ENCODE measurements at regions not wholly inside any gene's neighbourhood (a gene's known extent, or its start where the extent isn't known, plus 50 kb on each side); places are given as distances from the start of the nearest gene placed in this dataset.

DNA sequence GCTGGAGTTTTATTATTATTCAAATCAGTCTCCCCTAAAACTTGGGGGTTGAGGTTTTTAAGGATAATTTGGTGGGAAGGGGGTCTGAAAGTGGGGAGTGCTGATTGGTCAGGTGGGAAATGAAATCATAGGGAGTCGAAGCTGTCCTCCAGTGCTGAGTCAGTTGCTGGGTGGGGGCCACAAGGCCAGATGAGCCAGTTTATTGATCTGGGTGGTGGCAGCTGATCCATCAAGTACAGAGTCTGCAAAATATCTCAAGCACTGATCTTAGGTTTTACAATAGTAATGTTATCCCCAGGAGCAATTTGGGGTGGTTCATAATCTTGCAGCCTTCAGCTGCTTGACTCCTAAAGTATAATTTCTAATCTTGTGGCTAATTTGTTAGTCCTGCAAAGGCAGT lies 146.0 kb upstream of the SPACA1 start:
- no peaks in the 10 kb centered on the region for H3K27me3 ChIP-seq (ENCODE audit: control insufficient read depth in 5 of 5, insufficient read depth in 4 of 5, low read length in 5 of 5)
- H3K9ac ChIP-seq (ENCODE audit: low read length in 5 of 5), result no peak overlapping the region
- no peaks in the 10 kb centered on the region for H3K36me3 ChIP-seq (ENCODE audit: control insufficient read depth in 5 of 5, insufficient read depth in 5 of 5, low read length in 5 of 5)
- no peaks in the 10 kb centered on the region for H3K4me1 ChIP-seq (ENCODE audit: control insufficient read depth in 5 of 5, insufficient read depth in 5 of 5, low read length in 5 of 5)
- H3K4me3 ChIP-seq (ENCODE audit: low read depth in 1 of 5, low read length in 5 of 5), result no peak overlapping the region
- H3K9me3 ChIP-seq (ENCODE audit: control insufficient read depth in 5 of 5, low read length in 5 of 5), result no peaks in the 10 kb centered on the region
- no peak overlapping the region for H3K27ac ChIP-seq (ENCODE audit: low read depth, low read length)

DNA sequence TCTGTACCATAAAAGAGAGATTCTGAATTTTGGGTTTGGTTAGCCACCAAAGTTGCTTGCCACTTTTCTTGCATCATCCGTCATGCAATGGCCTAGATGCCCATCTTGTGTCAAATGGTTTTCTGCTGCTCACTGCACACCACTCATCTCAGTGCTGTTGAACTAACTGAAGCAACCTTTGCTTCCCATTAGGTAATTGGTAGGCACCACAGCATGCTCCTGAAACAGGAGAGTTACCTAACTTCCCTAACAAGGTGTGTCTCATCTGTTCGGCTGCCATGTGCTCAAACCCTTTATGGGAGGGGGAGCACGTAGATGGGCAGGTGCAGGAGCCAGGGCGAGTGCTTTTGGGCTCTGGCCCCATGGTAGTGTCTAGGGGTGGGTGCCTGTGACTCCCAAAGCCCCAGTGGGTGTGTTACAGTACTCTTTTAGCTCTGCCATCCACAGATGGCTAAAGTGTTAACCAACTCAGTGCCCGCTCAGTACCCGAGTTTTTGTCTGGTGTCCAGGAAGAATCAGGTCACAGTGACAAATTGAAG lies 147.4 kb upstream of the SPACA1 start:
- no peaks in the 10 kb centered on the region for H3K27me3 ChIP-seq (ENCODE audit: control insufficient read depth in 5 of 5, insufficient read depth in 4 of 5, low read length in 5 of 5)
- no peak overlapping the region for H3K9ac ChIP-seq (ENCODE audit: low read length in 5 of 5)
- H3K27ac ChIP-seq (ENCODE audit: low read depth, low read length), result no peak overlapping the region
- no peak overlapping the region for H3K4me3 ChIP-seq (ENCODE audit: low read depth in 1 of 5, low read length in 5 of 5)
- H3K36me3 ChIP-seq (ENCODE audit: control insufficient read depth in 5 of 5, insufficient read depth in 5 of 5, low read length in 5 of 5), result no peaks in the 10 kb centered on the region
- no peaks in the 10 kb centered on the region for H3K9me3 ChIP-seq (ENCODE audit: control insufficient read depth in 5 of 5, low read length in 5 of 5)
- no peaks in the 10 kb centered on the region for H3K4me1 ChIP-seq (ENCODE audit: control insufficient read depth in 5 of 5, insufficient read depth in 5 of 5, low read length in 5 of 5)

DNA sequence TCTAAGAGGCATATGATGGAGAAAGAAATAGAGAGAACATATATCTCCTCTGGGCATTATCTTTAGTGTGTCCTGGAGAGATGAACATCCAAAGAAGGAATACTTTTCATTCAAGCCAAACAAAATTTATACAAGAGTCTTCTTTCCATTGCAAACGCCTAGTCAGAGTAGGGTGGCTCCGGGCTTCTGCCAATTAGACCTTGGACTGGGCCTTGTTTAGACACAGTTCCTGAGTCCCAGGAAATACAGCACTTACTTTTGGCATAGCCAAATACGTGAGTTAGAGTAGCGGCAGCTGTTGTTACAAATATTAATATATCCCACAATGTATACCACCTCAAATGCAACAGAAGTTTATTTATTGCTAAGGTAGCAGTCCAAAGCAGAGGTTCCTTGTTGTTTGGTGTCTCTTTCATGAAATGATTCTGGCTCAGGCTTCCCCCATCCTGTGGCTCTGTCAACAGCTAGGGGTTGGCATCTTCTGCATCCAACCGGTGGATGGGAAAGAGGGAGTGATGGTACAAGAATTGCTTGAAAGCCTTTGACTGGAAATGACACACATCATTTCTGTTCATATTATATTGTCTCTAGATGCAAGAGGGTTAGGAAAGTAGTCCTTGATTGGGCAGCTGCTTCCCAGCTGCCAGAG lies 148.0 kb upstream of the SPACA1 start:
- H3K36me3 ChIP-seq (ENCODE audit: control insufficient read depth in 5 of 5, insufficient read depth in 5 of 5, low read length in 5 of 5), result no peaks in the 10 kb centered on the region
- H3K4me3 ChIP-seq (ENCODE audit: low read depth in 1 of 5, low read length in 5 of 5), result no peak overlapping the region
- H3K27ac ChIP-seq (ENCODE audit: low read depth, low read length), result no peak overlapping the region
- no peaks in the 10 kb centered on the region for H3K27me3 ChIP-seq (ENCODE audit: control insufficient read depth in 5 of 5, insufficient read depth in 4 of 5, low read length in 5 of 5)
- no peaks in the 10 kb centered on the region for H3K4me1 ChIP-seq (ENCODE audit: control insufficient read depth in 5 of 5, insufficient read depth in 5 of 5, low read length in 5 of 5)
- no peak overlapping the region for H3K9ac ChIP-seq (ENCODE audit: low read length in 5 of 5)
- H3K9me3 ChIP-seq (ENCODE audit: control insufficient read depth in 5 of 5, low read length in 5 of 5), result no peaks in the 10 kb centered on the region

DNA sequence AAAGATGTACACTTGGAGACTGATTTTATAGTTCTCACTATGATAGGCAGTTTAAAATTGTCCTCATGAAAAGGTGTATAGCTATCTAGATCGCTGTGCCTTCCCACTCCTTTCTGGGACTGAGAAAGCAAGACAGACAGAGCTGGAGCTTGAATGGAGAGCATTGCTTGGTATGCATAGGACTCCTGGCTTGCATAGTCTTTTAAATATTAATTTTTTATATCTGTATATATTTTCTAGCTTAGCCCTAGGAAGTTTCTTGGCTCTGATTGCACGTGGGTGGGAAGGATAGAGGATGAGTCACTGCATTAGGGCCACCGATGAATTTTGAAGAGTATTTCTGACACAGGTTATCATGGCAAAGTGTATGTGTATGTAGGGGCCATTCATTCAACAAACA lies 150.0 kb upstream of the SPACA1 start:
- H3K27me3 ChIP-seq (ENCODE audit: control insufficient read depth in 5 of 5, insufficient read depth in 4 of 5, low read length in 5 of 5), result no peaks in the 10 kb centered on the region
- no peaks in the 10 kb centered on the region for H3K36me3 ChIP-seq (ENCODE audit: control insufficient read depth in 5 of 5, insufficient read depth in 5 of 5, low read length in 5 of 5)
- no peak overlapping the region for H3K4me3 ChIP-seq (ENCODE audit: low read depth in 1 of 5, low read length in 5 of 5)
- H3K27ac ChIP-seq (ENCODE audit: low read depth, low read length), result no peak overlapping the region
- H3K4me1 ChIP-seq (ENCODE audit: control insufficient read depth in 5 of 5, insufficient read depth in 5 of 5, low read length in 5 of 5), result no peaks in the 10 kb centered on the region
- H3K9me3 ChIP-seq (ENCODE audit: control insufficient read depth in 5 of 5, low read length in 5 of 5), result no peaks in the 10 kb centered on the region
- H3K9ac ChIP-seq (ENCODE audit: low read length in 5 of 5), result no peak overlapping the region

DNA sequence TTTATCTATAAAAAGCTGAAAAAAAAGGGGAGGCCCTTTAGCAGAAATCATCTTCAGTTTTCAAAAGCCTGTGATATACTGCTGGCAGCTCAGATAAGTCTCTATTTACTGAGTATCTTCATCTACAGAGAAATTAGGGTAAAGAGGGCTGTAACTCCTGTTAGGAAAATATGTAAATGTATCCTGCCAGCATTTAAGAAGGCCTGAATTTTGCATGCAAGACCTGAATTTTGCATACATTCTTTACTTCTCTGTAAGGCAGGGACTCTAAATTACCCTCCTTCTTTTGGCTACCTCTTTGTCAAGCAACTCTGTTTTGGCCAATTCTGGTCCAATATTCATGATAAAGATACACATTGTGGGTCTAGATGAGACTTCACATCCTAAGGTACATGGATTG lies 150.6 kb upstream of the SPACA1 start:
- no peaks in the 10 kb centered on the region for H3K27me3 ChIP-seq (ENCODE audit: control insufficient read depth in 5 of 5, insufficient read depth in 4 of 5, low read length in 5 of 5)
- H3K27ac ChIP-seq (ENCODE audit: low read depth, low read length), result no peak overlapping the region
- no peak overlapping the region for H3K4me3 ChIP-seq (ENCODE audit: low read depth in 1 of 5, low read length in 5 of 5)
- no peaks in the 10 kb centered on the region for H3K36me3 ChIP-seq (ENCODE audit: control insufficient read depth in 5 of 5, insufficient read depth in 5 of 5, low read length in 5 of 5)
- no peaks in the 10 kb centered on the region for H3K9me3 ChIP-seq (ENCODE audit: control insufficient read depth in 5 of 5, low read length in 5 of 5)
- no peak overlapping the region for H3K9ac ChIP-seq (ENCODE audit: low read length in 5 of 5)
- H3K4me1 ChIP-seq (ENCODE audit: control insufficient read depth in 5 of 5, insufficient read depth in 5 of 5, low read length in 5 of 5), result no peaks in the 10 kb centered on the region

DNA sequence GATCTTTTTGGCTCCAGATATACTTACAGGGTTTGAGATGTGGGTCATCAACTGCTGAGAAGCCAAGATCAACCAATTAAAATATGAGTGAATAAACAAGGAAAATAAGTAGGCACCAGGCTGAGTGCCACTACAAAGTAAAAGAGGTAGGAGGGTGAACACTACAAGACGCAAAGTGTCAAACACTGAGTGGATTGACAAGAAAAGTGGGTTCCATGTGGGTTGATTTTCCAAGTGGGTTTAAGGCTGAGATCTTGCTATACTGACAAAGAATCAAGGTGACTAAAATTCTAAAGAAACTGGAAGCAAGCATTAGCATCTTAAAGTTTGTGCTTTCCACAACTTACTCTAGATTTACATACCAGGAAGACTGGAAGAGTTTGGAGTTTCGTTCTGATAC lies 160.4 kb upstream of the SPACA1 start:
- Histone ChIP-seq H3K9ac (ENCODE audit: low read length in 5 of 5) (no peak overlapping the region), H3K36me3 (ENCODE audit: control insufficient read depth in 5 of 5, insufficient read depth in 5 of 5, low read length in 5 of 5) (no peaks in the 10 kb centered on the region), H3K4me3 (ENCODE audit: low read depth in 1 of 5, low read length in 5 of 5) (no peak overlapping the region), H3K27ac (ENCODE audit: low read depth, low read length) (no peak overlapping the region), H3K27me3 (ENCODE audit: control insufficient read depth in 5 of 5, insufficient read depth in 4 of 5, low read length in 5 of 5) (no peaks in the 10 kb centered on the region), H3K9me3 (ENCODE audit: control insufficient read depth in 5 of 5, low read length in 5 of 5) (no peaks in the 10 kb centered on the region), H3K4me1 (ENCODE audit: control insufficient read depth in 5 of 5, insufficient read depth in 5 of 5, low read length in 5 of 5) (no peaks in the 10 kb centered on the region)

DNA sequence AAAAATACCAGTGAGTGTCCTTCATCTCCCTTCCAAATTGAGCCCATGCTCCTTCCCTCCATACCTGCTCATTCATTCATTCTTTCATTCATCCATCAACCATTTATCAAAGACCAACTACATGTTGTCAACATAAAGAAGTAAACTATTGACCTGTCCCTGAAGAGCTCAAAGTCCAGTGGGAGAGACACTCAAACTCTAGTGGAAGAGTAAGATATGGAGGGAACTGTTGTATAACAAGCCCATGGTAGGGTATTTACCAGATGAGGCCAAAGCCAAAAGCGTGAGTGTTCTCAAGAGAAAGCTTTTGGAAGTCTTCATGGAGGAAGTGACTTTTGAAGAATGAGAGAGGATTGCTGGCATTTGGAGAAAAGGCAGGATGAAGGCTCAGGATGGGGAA lies 163.4 kb upstream of the SPACA1 start:
- Histone ChIP-seq H3K9me3 (ENCODE audit: control insufficient read depth in 5 of 5, low read length in 5 of 5) (no peaks in the 10 kb centered on the region), H3K4me1 (ENCODE audit: control insufficient read depth in 5 of 5, insufficient read depth in 5 of 5, low read length in 5 of 5) (peaks cover 0 to 5% (median 1%) of the 10 kb centered on the region in 5 donors), H3K27ac (ENCODE audit: low read depth, low read length) (no peak overlapping the region), H3K36me3 (ENCODE audit: control insufficient read depth in 5 of 5, insufficient read depth in 5 of 5, low read length in 5 of 5) (no peaks in the 10 kb centered on the region), H3K27me3 (ENCODE audit: control insufficient read depth in 5 of 5, insufficient read depth in 4 of 5, low read length in 5 of 5) (no peaks in the 10 kb centered on the region), H3K4me3 (ENCODE audit: low read depth in 1 of 5, low read length in 5 of 5) (no peak overlapping the region), H3K9ac (ENCODE audit: low read length in 5 of 5) (no peak overlapping the region)

DNA sequence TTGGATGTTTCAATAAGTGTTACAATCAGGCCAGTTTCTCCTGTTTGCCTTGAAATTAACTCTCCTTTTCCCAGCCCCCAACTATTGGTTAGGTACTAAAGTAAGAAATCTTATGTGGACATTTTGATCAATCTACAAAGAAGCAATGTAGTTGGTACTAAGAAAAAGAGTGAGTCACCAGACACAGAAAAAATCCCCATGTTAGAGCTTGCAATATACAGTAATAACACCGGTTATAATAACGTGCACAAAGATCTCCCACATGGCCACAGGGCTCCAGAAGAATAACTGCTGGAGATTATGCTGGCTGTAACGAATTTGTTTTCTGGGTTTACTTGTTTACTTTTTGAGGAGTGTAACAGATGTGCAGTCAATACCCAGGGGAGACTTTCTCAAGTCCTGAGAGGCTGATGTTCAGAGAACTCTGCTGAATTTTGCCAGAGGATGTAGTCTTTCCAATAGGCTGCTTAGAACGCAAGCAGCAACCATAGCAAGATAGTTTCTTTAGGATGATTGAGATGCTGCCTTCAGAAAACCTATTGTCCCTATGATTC lies 166.2 kb upstream of the SPACA1 start:
- no peaks in the 10 kb centered on the region for H3K36me3 ChIP-seq (ENCODE audit: control insufficient read depth in 5 of 5, insufficient read depth in 5 of 5, low read length in 5 of 5)

DNA sequence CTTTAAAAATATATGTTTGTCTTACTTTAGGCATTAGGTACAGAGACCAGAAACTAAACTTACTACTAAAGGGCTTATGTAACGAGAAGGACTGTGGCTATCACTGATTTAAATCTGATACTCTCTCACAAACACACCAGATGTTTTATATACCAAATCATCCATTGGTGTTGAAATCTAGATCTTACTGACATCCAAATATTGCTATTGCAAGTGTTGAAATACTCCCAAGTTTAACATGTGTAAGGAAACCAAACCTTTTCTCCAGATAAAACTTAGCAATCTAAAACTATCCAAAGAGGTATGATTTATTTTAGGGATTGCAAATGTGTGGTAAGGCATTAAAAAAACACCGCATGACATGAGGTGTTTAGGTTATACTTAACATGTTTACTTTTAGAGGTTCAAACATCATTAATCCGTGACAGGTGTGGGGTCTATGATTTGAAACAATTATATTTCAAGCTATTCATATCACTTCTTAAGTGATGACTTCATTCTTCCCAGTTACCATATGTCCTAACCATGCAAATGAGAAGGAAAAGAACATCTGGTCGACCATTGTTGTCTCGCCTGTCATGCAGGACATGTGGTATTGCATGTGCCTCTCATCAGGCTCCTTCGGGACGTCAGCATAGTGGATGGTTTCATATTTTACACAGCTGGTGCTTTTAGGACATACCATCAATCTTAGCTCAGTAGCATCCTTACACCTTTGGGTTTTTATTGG lies 168.3 kb upstream of the SPACA1 start:
- Histone ChIP-seq H3K4me1 (ENCODE audit: control insufficient read depth in 5 of 5, insufficient read depth in 5 of 5, low read length in 5 of 5) (peaks cover 0 to 8% (median 4%) of the 10 kb centered on the region in 5 donors), H3K9ac (ENCODE audit: low read length in 5 of 5) (no peak overlapping the region), H3K36me3 (ENCODE audit: control insufficient read depth in 5 of 5, insufficient read depth in 5 of 5, low read length in 5 of 5) (no peaks in the 10 kb centered on the region), H3K27ac (ENCODE audit: low read depth, low read length) (no peak overlapping the region), H3K9me3 (ENCODE audit: control insufficient read depth in 5 of 5, low read length in 5 of 5) (no peaks in the 10 kb centered on the region), H3K27me3 (ENCODE audit: control insufficient read depth in 5 of 5, insufficient read depth in 4 of 5, low read length in 5 of 5) (peaks cover 0 to 2% (median 0%) of the 10 kb centered on the region in 5 donors), H3K4me3 (ENCODE audit: low read depth in 1 of 5, low read length in 5 of 5) (no peak overlapping the region)

More for the DNA sequence above, 166.2 kb upstream of the SPACA1 start:
- Histone ChIP-seq H3K9me3 (ENCODE audit: control insufficient read depth in 5 of 5, low read length in 5 of 5) (no peaks in the 10 kb centered on the region), H3K4me3 (ENCODE audit: low read depth in 1 of 5, low read length in 5 of 5) (no peak overlapping the region), H3K9ac (ENCODE audit: low read length in 5 of 5) (no peak overlapping the region), H3K27ac (ENCODE audit: low read depth, low read length) (no peak overlapping the region), H3K4me1 (ENCODE audit: control insufficient read depth in 5 of 5, insufficient read depth in 5 of 5, low read length in 5 of 5) (peaks cover 0 to 8% (median 4%) of the 10 kb centered on the region in 5 donors), H3K27me3 (ENCODE audit: control insufficient read depth in 5 of 5, insufficient read depth in 4 of 5, low read length in 5 of 5) (no peaks in the 10 kb centered on the region)

DNA sequence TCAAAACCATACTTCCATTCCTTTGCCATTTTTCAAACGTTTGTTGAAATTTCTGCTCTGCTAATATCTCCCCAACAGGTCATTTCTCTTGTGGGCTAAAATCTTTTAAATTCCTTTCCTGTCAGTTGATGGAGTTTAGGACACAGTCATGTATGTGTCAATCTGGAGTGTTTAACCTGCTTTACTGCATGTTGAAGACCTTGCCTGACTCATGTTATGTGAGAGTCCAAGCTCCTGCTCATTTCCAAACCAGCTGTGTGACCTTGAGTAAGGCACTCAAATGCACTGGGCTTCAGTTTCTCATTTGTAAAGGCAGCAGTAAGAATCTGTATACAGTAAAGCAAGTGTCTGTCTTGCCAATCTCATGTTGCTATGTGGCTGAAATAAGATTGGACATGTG lies 171.9 kb upstream of the SPACA1 start:
- no peaks in the 10 kb centered on the region for H3K36me3 ChIP-seq (ENCODE audit: control insufficient read depth in 5 of 5, insufficient read depth in 5 of 5, low read length in 5 of 5)
- H3K4me1 ChIP-seq (ENCODE audit: control insufficient read depth in 5 of 5, insufficient read depth in 5 of 5, low read length in 5 of 5), result peaks cover 0 to 8% (median 5%) of the 10 kb centered on the region in 5 donors
- H3K4me3 ChIP-seq (ENCODE audit: low read depth in 1 of 5, low read length in 5 of 5), result no peak overlapping the region
- H3K9ac ChIP-seq (ENCODE audit: low read length in 5 of 5), result no peak overlapping the region
- H3K27me3 ChIP-seq (ENCODE audit: control insufficient read depth in 5 of 5, insufficient read depth in 4 of 5, low read length in 5 of 5), result peaks cover 0 to 2% (median 0%) of the 10 kb centered on the region in 5 donors
- no peaks in the 10 kb centered on the region for H3K9me3 ChIP-seq (ENCODE audit: control insufficient read depth in 5 of 5, low read length in 5 of 5)
- H3K27ac ChIP-seq (ENCODE audit: low read depth, low read length), result no peak overlapping the region
